ENCODE measurements at regions not wholly inside any gene's neighbourhood (a gene's known extent, or its start where the extent isn't known, plus 50 kb on each side); places are given as distances from the start of the nearest gene placed in this dataset.

DNA sequence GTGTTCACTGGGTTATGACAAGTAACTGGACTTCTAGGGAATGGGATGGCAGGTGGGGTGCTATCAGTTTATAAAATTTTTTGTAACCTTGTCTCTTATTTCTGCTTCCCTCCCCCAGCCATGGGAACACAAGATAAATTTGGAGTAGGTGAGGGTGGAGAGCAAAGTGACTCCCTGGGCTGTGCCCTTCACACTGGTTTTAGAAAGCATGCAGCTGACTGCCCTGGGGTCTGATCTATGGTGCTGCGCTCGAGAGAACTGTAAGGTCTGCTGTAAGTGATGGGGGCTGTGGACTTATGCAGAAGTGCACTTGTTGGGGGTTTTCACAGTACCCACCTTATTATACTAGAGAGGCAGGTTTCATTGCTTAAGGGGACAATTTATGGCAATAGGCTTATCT is 247.7 kb upstream of the DMRT1 start:
- no peak for DNase-seq (ENCODE audit: low read depth, low spot score)
- peaks cover 7% of the 10 kb centered on the region for H3K4me1 ChIP-seq (ENCODE audit: control insufficient read depth, extremely low read depth, insufficient read depth, low read length)
- H3K9ac ChIP-seq (replicated peaks; ENCODE audit: extremely low read depth, insufficient read depth, low read length): no peak overlapping the region
- no peak for TF ChIP-seq FOS (IDR thresholded peaks at IDR 0.05; ENCODE audit: borderline replicate concordance, insufficient read depth, low read length)
- no peak for TF ChIP-seq GATA2 (IDR thresholded peaks at IDR 0.05; ENCODE audit: insufficient read depth, insufficient read length, low read depth, low read length)
- H3K27ac ChIP-seq (ENCODE audit: insufficient read depth, low read depth, low read length): no peak overlapping the region
- H3K27me3 ChIP-seq (ENCODE audit: control insufficient read depth in 2 of 2, insufficient read depth in 2 of 2, low read length in 2 of 2): peaks cover 2 to 4% of the 10 kb centered on the region in 2 experiments
- ChIA-PET POLR2A (no interaction called here), CTCF (no interaction called here)
- intact Hi-C loops (cut with micrococcal nuclease) (loop anchor here (5.0 kb wide), 1 partner anchor 207 kb away; no protein-coding TSS in a partner anchor), dilution Hi-C loops (cut with MboI; ENCODE audit: extremely low pct_ligation_motif_present, low sequenced_read_pairs) (no loop called here)
- no TSS peak for BruUV-seq (replicated peaks)
- H3K9me1 ChIP-seq (replicated peaks; ENCODE audit: control insufficient read depth, extremely low read depth, insufficient read depth, low read length): no peaks in the 10 kb centered on the region
- no peak overlapping the region for H3K4me3 ChIP-seq (replicated peaks in 1 of 3; ENCODE audit: insufficient read depth in 1 of 3, low read depth in 1 of 3, low read length in 3 of 3)
- no peaks in the 10 kb centered on the region for H4K20me1 ChIP-seq (replicated peaks; ENCODE audit: control insufficient read depth, extremely low read depth, insufficient read depth, low read length)
- H3K36me3 ChIP-seq (ENCODE audit: control insufficient read depth in 2 of 2, extremely low read depth in 1 of 2, insufficient read depth in 2 of 2, low read length in 2 of 2): no peaks in the 10 kb centered on the region
- H2AFZ ChIP-seq (ENCODE audit: low read depth, low read length): no peak overlapping the region
- no peak overlapping the region for H3K4me2 ChIP-seq (ENCODE audit: insufficient read depth, low read length)
- FAIRE-seq: no peak
- no peaks in the 10 kb centered on the region for H3K9me3 ChIP-seq (replicated peaks; ENCODE audit: control insufficient read depth, insufficient read depth, low read length)
- no peaks in the 10 kb centered on the region for H3K79me2 ChIP-seq (ENCODE audit: control insufficient read depth, insufficient read depth, low read length)

DNA sequence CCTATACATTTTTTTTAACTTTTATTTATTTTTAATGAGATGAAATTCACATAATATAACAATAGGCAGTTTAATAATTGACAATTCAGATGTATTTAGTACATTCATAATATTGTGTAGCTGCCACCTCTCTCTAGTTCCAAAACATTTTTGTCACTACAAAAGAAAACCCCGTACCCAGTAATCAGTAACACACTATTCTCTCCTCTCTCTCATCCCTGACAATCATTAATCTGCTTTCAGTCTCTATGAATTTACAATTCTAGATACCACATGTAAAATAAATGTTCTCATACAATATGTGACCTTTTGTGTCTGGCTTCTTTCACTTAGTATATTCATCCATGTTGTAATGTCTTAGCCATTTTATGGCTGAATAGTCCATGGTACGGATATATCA is 244.8 kb upstream of the DMRT1 start:
- Histone ChIP-seq H3K27me3 (ENCODE audit: control insufficient read depth in 2 of 2, insufficient read depth in 2 of 2, low read length in 2 of 2) (peaks cover 2 to 4% of the 10 kb centered on the region in 2 experiments), H3K9ac (replicated peaks; ENCODE audit: extremely low read depth, insufficient read depth, low read length) (no peak overlapping the region), H3K4me3 (replicated peaks in 1 of 3; ENCODE audit: insufficient read depth in 1 of 3, low read depth in 1 of 3, low read length in 3 of 3) (no peak overlapping the region), H3K9me1 (replicated peaks; ENCODE audit: control insufficient read depth, extremely low read depth, insufficient read depth, low read length) (no peaks in the 10 kb centered on the region), H3K79me2 (ENCODE audit: control insufficient read depth, insufficient read depth, low read length) (no peaks in the 10 kb centered on the region), H4K20me1 (replicated peaks; ENCODE audit: control insufficient read depth, extremely low read depth, insufficient read depth, low read length) (no peaks in the 10 kb centered on the region), H3K4me2 (ENCODE audit: insufficient read depth, low read length) (no peak overlapping the region), H3K27ac (ENCODE audit: insufficient read depth, low read depth, low read length) (no peak overlapping the region), H3K4me1 (ENCODE audit: control insufficient read depth, extremely low read depth, insufficient read depth, low read length) (no peaks in the 10 kb centered on the region), H3K36me3 (ENCODE audit: control insufficient read depth in 2 of 2, extremely low read depth in 1 of 2, insufficient read depth in 2 of 2, low read length in 2 of 2) (no peaks in the 10 kb centered on the region), H3K9me3 (replicated peaks; ENCODE audit: control insufficient read depth, insufficient read depth, low read length) (no peaks in the 10 kb centered on the region), H2AFZ (ENCODE audit: low read depth, low read length) (no peak overlapping the region)
- DNase-seq (ENCODE audit: low read depth, low spot score) (no peak), FAIRE-seq (no peak)
- no TSS peak for BruUV-seq (replicated peaks)
- intact Hi-C loops (cut with micrococcal nuclease) (no loop called here), dilution Hi-C loops (cut with MboI; ENCODE audit: extremely low pct_ligation_motif_present, low sequenced_read_pairs) (no loop called here)
- ChIA-PET POLR2A (no interaction called here), CTCF (no interaction called here)
- TF ChIP-seq, protein P1, sequence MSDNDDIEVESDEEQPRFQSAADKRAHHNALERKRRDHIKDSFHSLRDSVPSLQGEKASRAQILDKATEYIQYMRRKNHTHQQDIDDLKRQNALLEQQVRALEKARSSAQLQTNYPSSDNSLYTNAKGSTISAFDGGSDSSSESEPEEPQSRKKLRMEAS (IDR thresholded peaks at IDR 0.05; ENCODE audit: insufficient read depth, insufficient read length): no peak
- TF ChIP-seq FOS (IDR thresholded peaks at IDR 0.05; ENCODE audit: borderline replicate concordance, insufficient read depth, low read length): no peak
- TF ChIP-seq MYC (IDR thresholded peaks at IDR 0.05; ENCODE audit: low read depth, low read length): no peak
- TF ChIP-seq EZH2 (IDR thresholded peaks at IDR 0.05; ENCODE audit: borderline replicate concordance, low read depth, low read length, severe bottlenecking): no peak
- TF ChIP-seq GATA2 (IDR thresholded peaks at IDR 0.05; ENCODE audit: insufficient read depth, insufficient read length, low read depth, low read length): no peak
- TF ChIP-seq JUN (IDR thresholded peaks at IDR 0.05; ENCODE audit: borderline replicate concordance, insufficient read depth, insufficient read length, low read depth): no peak

Data from endothelial cell of umbilical vein (primary cell).